GM19455 (cell line): ENCODE measurements at regions not wholly inside any gene's neighbourhood (a gene's known extent, or its start where the extent isn't known, plus 50 kb on each side); places are given as distances from the start of the nearest gene placed in this dataset.
"Not testable (repeated sequence)": the region's sequence is repeated elsewhere in the genome, so short reads cannot be mapped to it uniquely, and the experiment has no call there.

Experiments
- ATAC-seq: cut with Tn5 transposase; IDR thresholded peaks from one replicate; pipeline ENCODE4 v1.9.1; 2021; ENCODE audit not compliant: unreplicated experiment

- ATAC-seq = no peak
Observed at GRCh38 chr4:72786401-72786990, 217.5 kb upstream of the ADAMTS3 start.

GRCh38 chr4:72779241-72779640 is 210.2 kb upstream of the ADAMTS3 start:
- ATAC-seq = no peak

GRCh38 chr4:72777436-72777835 is 208.4 kb upstream of the ADAMTS3 start:
- ATAC-seq = no peak

GRCh38 chr4:72770708-72771107 is 201.7 kb upstream of the ADAMTS3 start:
- ATAC-seq = no peak

GRCh38 chr4:72768364-72768763 is 199.3 kb upstream of the ADAMTS3 start:
- ATAC-seq = no peak

GRCh38 chr4:72767618-72768302 is 198.7 kb upstream of the ADAMTS3 start:
- ATAC-seq = no peak

GRCh38 chr4:72765788-72766187 is 196.8 kb upstream of the ADAMTS3 start:
- not testable (repeated sequence) for ATAC-seq

GRCh38 chr4:72761368-72762038 is 192.5 kb upstream of the ADAMTS3 start:
- no peak for ATAC-seq

- not testable (repeated sequence) for ATAC-seq
Observed at GRCh38 chr4:72753414-72753813, 184.4 kb upstream of the ADAMTS3 start.

- no peak for ATAC-seq
Observed at GRCh38 chr4:72744103-72744725, 175.2 kb upstream of the ADAMTS3 start.

- no peak for ATAC-seq
Observed at GRCh38 chr4:72743078-72743477, 174.1 kb upstream of the ADAMTS3 start.

- ATAC-seq = no peak
Observed at GRCh38 chr4:72715299-72715698, 146.3 kb upstream of the ADAMTS3 start.

- ATAC-seq = no peak
Observed at GRCh38 chr4:72714482-72715279, 145.7 kb upstream of the ADAMTS3 start.

GRCh38 chr4:72712997-72713396 is 144.0 kb upstream of the ADAMTS3 start:
- ATAC-seq = no peak

- no peak for ATAC-seq
Observed at GRCh38 chr4:72709475-72709874, 140.5 kb upstream of the ADAMTS3 start.

- no peak for ATAC-seq
Observed at GRCh38 chr4:72706684-72707083, 137.7 kb upstream of the ADAMTS3 start.

GRCh38 chr4:72704925-72705640 is 136.1 kb upstream of the ADAMTS3 start:
- ATAC-seq = not testable (repeated sequence)

GRCh38 chr4:72702948-72703347 is 133.9 kb upstream of the ADAMTS3 start:
- no peak for ATAC-seq

- peak; percentile 90 for ATAC-seq
Observed at GRCh38 chr4:72701987-72702819, 133.2 kb upstream of the ADAMTS3 start.
